T-helper 2 cell (primary cell): ENCODE measurements at regions not wholly inside any gene's neighbourhood (a gene's known extent, or its start where the extent isn't known, plus 50 kb on each side); places are given as distances from the start of the nearest gene placed in this dataset.
A peak's percentile ranks its signal among the peaks of the same experiment; 100 is the strongest.
"Not testable (repeated sequence)": the region's sequence is repeated elsewhere in the genome, so short reads cannot be mapped to it uniquely, and the experiment has no call there.

Source experiments
- DNase-seq, 5 experiments: peaks; one replicate each; pipeline versions ENCODE4 v3.0.0 to v3.0.0-alpha.2; 2012 to 2022

GRCh38 chr6:48606618-48607017, 495.6 kb upstream of the PTCHD4 start:
- no peak for DNase-seq

DNA sequence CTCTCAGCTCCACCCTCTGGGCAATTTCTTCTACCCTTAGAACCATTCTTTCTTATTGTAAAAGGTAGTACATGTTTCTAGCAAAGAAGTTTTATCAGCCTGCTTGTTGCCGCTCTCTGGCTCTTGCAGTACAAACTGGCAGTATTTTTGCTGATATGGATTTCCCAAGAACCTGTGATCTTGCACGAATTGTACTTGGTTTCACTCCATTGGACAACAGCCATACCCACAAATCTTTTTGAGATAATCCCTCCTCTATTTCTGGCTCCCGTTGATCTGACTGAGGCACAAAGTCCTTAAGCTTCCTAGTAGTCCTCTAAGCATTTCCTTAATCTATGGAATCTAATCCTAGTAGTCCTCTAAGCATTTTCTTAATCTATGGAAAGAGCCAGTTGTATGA, 487.0 kb upstream of the PTCHD4 start:
- DNase-seq = no peak

- DNase-seq = no peak
These were observed 485.8 kb upstream of the PTCHD4 start for GRCh38 chr6:48596830-48597229.

DNA sequence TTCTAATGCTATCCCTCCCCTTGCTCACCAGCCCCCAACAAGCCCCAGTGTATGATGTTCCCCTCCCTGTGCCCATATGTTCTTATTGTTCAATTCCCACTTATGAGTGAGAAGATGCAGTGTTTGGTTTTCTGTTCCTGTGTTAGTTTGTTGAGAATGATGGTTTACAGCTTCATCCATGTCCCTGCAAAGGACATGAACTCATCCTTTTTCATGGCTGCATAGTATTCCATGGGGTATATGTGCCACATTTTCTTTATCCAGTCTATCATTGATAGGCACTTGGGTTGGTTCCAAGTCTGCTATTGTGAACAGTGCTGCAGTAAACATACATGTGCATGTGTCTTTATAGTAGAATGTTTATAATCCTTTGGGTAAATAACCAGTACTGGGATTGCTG, 480.2 kb upstream of the PTCHD4 start:
- DNase-seq = not testable (repeated sequence)

GRCh38 chr6:48584846-48585245, 473.8 kb upstream of the PTCHD4 start:
- no peak for DNase-seq

DNA sequence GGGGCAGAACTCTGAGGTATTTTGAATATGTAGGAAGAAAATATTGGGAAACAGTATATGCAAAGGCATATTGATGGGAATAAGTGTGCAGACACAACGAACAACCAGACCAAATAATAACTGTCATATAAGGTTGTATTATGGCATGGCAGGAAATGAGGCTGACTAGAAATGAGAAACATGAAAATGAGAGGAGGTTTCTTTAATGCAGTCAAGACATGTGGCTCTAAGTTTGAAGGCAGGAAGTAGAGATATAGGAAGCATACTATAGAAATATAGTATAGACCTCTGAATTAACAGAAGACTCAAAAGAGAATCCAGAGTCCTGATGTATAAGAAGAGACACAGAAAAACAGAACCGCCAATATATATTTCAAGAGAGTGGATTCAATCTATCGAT, 459.7 kb upstream of the PTCHD4 start:
- peak in 1 of 5 experiments; percentile 41 for DNase-seq

DNA sequence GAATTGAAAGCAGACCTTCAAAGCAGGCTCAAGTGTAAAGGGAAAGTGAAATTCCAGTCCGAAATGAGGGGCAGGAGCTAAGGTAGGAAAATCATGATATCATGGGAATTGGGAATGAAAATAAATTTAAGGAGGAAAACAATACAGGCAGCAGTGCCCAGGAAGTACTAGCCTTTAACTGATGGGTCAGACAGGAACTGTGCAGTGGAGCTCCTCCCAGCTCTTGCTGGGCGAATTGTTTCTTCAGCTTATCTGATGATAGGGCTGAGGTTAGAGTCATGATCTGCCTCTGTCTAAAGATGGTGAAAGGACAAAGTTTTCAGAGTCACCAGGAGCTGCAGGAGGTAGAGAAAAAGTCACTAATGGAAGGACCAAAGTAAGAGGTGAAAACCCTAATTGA, 457.9 kb upstream of the PTCHD4 start:
- DNase-seq = no peak

DNA sequence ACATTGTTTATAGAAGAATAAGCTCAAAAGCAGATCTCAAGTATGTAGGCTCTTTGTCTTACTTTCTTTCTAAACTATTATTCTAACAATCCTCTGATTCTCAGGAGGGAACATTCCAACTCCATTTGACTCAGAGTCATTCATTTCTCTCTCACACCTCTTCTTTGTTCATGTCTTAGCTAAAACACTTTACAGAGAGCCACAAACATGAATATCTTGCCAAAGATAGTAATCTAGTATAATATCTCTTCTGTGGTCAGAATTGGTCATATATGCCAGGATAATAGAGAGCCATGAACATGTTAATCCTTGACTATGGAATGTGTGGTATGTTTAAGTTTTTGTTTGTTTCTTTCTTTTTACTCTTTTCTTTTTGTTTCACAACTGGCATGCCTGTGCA, 456.0 kb upstream of the PTCHD4 start:
- no peak for DNase-seq

- DNase-seq = no peak
These were observed 453.2 kb upstream of the PTCHD4 start for GRCh38 chr6:48564036-48564820.

DNA sequence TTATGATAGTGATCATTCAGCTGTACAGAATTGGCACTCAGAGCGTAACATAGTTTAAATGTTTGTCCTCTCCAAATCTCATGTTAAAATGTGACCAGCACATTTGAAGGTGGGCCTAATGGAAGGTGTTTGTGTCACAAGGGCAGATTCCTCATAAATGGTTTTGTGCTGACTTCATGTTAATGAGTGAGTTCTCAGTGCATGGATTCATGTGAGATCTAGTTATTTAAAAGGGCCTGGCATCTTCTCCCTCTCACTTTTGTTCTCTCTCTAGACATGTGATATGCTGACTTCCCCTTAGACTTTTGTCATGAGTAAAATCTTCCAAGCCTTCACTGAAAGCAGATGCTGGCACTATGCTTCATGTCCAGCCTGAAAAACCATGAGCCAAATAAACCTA, 452.4 kb upstream of the PTCHD4 start:
- DNase-seq = no peak

DNA sequence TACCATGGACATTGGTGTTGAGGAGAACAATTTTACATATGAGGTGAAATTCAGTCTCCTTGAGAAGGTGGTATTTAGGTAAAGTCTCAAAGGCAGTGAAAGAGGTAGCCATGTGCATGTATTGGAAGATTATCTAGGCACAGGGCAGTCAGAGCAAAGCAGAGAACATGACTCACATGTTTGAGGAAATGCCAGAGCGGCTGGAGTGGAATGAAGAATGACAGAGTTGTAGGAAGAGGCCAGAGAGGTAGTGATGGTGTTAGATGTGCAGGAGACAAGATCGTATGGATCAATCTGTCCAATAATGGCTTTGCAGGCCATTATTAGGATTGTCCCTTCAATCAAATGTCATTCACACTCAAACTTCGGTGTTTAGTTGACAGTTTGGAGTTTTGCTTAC, 449.4 kb upstream of the PTCHD4 start:
- no peak for DNase-seq

DNA sequence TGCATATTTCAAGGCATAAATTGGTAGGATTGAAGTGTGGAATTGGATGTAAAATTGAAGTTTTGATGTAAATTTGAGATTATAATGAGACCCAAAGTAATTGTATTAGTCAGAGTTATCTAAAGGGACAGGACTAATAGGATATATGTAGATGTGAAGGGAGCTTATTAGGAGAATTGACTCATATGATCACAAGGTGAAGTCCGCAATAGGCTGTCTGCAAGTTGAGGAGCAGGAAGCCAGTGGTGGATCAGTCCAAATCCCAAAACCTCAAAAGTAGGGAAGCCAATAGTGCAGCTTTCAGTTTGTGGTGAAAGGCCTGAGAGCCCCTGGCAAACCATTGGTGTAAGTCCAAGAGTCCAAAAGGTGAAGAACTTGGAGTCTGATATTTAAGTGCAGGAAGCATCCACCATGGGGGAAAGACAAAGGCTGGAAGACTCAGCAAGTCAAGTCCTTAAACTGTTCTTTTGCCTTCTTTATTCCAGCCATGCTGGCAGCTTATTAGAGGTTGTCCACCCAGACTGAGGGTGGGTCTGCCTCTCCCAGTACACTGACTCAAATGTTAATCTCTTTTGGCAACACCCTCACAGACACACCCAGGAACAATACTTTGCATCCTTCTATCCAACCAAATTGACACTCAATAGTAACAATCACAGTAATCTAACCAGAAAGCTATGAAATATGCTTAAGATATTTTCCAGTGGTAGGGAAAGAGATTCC, 442.6 kb upstream of the PTCHD4 start:
- no peak for DNase-seq

GRCh38 chr6:48552905-48553304, 441.9 kb upstream of the PTCHD4 start:
- no peak for DNase-seq

DNA sequence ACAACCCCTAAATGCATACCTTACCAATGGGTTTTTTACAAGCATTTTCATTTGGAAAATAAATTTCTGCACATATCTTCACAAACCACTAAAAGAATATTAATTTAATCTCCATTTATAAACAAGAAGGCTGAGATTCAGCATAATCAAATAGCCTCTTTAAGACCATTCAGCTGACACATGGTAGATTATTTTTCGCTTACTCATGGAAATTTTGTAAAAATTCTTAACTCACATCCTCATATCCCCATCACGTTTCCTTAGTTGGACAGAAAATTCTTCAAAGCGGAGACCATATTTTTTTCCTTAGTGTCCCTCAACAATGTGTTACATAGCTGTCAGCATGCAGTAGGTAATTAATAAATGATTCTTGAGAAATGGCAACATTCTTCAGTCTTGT, 439.6 kb upstream of the PTCHD4 start:
- no peak for DNase-seq

DNA sequence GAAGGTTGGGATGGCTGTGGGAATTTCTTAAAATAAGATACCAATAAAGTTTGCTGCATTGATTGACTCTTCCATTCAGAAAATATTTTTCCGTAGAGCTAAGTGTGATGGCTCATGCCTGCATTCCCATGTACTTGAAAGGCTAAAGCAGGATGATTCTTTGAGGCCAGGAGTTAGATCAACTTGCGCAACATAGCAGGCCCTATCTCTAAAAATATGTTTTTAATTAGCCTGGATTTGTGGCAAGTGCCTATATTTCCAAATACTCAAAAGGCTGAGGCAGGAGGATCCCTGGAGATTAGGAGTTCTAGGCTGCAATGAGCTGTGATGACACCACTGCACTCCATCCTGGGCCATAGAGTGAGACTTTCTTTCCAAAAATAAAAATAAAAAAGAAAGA, 431.2 kb upstream of the PTCHD4 start:
- no peak for DNase-seq

- DNase-seq = no peak
These were observed 430.7 kb upstream of the PTCHD4 start for GRCh38 chr6:48541649-48542048.

DNA sequence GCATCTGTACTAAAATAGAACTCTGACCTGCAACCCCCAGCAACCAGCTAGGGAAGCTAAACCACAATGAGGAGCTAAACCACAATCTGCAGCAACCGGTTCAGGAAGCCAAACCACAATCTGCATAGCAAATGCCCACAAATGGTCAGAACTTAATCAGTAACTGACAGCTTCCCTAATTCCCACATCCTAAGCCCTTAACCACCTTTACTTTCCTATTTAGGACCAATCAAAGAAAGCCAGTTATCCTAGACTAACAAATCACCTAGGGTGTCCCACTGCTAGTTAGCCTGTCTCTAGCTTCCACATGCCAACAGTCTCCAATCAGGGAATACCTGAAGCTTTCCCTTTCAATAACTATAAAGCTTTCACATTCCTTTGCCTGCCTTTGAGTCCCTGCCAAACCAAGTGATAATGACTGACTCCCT, 424.6 kb upstream of the PTCHD4 start:
- DNase-seq = no peak

- DNase-seq = not testable (repeated sequence)
These were observed 420.0 kb upstream of the PTCHD4 start for GRCh38 chr6:48530978-48531377.

GRCh38 chr6:48525849-48526248, 414.9 kb upstream of the PTCHD4 start:
- no peak for DNase-seq

GRCh38 chr6:48520951-48521350, 410.0 kb upstream of the PTCHD4 start:
- DNase-seq = no peak

- DNase-seq = no peak
These were observed 401.4 kb upstream of the PTCHD4 start for GRCh38 chr6:48512390-48512789.

GRCh38 chr6:48511378-48511777, 400.4 kb upstream of the PTCHD4 start:
- no peak for DNase-seq

- no peak for DNase-seq
These were observed 394.6 kb upstream of the PTCHD4 start for GRCh38 chr6:48505621-48506020.

GRCh38 chr6:48493432-48493831, 382.4 kb upstream of the PTCHD4 start:
- DNase-seq = not testable (repeated sequence)
